GM12874 (cell line): ENCODE measurements at regions not wholly inside any gene's neighbourhood (a gene's known extent, or its start where the extent isn't known, plus 50 kb on each side); places are given as distances from the start of the nearest gene placed in this dataset.

Experiments used
- TF ChIP-seq, protein P1 (sequence below): IDR thresholded peaks from 2 replicates; pipeline ENCODE4 v1.5.1; 2011; ENCODE audit warnings: low read depth, mild to moderate bottlenecking, control low read depth, low read length, moderate library complexity; ENCODE audit not compliant: insufficient read depth

GRCh38 chr5:128591598-128592455 lies 53.8 kb upstream of the FBN2 start:
- TF ChIP-seq, protein P1, sequence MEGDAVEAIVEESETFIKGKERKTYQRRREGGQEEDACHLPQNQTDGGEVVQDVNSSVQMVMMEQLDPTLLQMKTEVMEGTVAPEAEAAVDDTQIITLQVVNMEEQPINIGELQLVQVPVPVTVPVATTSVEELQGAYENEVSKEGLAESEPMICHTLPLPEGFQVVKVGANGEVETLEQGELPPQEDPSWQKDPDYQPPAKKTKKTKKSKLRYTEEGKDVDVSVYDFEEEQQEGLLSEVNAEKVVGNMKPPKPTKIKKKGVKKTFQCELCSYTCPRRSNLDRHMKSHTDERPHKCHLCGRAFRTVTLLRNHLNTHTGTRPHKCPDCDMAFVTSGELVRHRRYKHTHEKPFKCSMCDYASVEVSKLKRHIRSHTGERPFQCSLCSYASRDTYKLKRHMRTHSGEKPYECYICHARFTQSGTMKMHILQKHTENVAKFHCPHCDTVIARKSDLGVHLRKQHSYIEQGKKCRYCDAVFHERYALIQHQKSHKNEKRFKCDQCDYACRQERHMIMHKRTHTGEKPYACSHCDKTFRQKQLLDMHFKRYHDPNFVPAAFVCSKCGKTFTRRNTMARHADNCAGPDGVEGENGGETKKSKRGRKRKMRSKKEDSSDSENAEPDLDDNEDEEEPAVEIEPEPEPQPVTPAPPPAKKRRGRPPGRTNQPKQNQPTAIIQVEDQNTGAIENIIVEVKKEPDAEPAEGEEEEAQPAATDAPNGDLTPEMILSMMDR, result no peak

DNA sequence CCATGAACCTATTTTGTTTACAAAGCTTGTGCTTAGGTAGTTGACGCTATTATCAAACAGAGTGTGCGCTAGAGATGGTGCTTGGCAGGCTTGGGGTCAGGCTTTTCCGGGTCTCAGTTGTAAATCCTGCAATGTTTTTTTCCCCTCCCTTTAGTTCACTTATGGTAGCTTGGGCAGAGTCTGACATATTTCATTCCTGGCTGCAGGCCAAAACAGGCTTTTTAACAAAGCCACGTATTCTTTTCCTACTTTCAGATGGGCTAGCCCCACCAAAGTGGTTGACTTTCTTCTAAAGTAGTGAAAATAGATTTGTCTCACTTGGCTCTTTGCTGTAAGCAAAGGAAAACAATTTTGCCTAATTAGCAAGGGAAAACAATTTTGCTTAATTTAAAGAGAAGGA lies 58.0 kb upstream of the FBN2 start:
- TF ChIP-seq, protein P1, result no peak

DNA sequence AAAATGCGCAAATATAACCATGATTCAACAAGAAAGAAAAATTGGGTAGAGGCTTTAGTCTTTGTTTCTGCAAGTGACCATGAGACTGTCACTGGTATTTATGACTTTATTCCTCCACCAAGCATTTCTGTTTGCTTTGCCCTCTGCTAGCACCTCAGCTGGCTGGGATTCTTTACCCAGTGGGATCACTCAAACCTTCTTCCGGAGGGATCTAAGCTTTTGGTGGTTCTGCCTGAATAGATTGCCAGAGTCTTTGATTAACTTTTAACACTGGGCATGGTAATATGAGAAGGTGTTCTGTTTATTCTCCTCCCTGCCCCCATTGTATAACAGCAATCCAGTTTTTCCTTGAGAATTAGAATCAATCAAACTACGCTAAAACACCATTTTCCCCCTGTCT lies 59.1 kb upstream of the FBN2 start:
- TF ChIP-seq, protein P1, result no peak

DNA sequence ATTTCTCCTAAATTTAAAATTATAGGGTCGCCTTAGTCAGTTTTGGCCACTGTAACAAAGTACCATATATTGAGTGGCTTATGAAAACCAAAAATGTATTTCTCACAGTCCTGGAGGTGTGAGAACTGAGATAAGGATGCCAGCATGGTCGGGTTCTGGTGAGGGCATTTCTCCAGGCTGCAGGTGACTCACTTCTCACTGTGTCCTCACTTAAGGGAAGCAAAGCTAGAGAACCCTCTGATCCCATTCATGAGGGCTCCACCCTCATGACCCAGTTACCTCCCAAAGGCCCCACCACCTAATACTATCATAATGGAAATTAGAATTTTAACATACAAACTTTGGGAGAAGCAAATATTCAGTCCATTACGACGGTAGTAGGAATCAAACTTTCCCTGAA lies 75.1 kb upstream of the FBN2 start:
- TF ChIP-seq, protein P1, result no peak

- TF ChIP-seq, protein P1, result no peak
These were observed 75.7 kb upstream of the FBN2 start for GRCh38 chr5:128613766-128614165.

DNA sequence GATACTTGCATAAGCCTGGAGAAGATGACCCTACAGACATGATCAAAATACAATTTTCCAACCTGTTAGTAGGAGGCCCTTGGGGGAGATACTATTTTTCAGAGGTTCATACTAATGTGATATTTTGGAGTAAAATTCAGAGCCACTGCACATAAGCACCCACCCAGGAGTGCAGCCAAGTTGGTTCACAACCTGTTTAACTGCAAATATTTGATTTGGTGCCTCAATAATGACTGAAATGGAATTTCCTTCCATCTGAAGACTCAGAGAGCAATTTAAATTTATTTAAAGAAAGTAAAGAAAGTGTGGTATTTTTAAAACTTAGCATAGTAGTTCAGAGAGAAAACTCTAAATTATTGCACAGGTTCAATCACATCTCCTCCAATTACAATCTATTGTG lies 77.5 kb upstream of the FBN2 start:
- TF ChIP-seq, protein P1, result no peak

- TF ChIP-seq, protein P1, result no peak
These were observed 88.6 kb upstream of the FBN2 start for GRCh38 chr5:128626536-128627090.
